Cardiac muscle cell (in vitro differentiated cells and primary cell): ENCODE measurements at regions not wholly inside any gene's neighbourhood (a gene's known extent, or its start where the extent isn't known, plus 50 kb on each side); places are given as distances from the start of the nearest gene placed in this dataset.
"Not testable (repeated sequence)": the region's sequence is repeated elsewhere in the genome, so short reads cannot be mapped to it uniquely, and the experiment has no call there.

Experiments
- DNase-seq, 2 donors: peaks; one replicate each; pipeline versions ENCODE4 v3.0.0 to v3.0.0-alpha.2; 2010 to 2017; ENCODE audit warnings: low read depth in 1 of 2, low spot score in 1 of 2
- H3K27ac ChIP-seq: fragments of 200-600 bp; sonication (generic); 2 replicates; pipeline ENCODE4 v1.5.1; 2016
- H3K27me3 ChIP-seq: fragments of 200-600 bp; sonication (generic); 2 replicates; pipeline ENCODE4 v1.6.0; 2016; ENCODE audit warnings: control low read depth
- H3K36me3 ChIP-seq: fragments of 200-600 bp; sonication (generic); 2 replicates; pipeline ENCODE4 v1.5.1; 2016; ENCODE audit warnings: control low read depth
- H3K4me1 ChIP-seq: fragments of 200-600 bp; sonication (generic); 2 replicates; pipeline ENCODE4 v1.8.1; 2017; ENCODE audit warnings: low read depth, mild to moderate bottlenecking, mixed run types
- H3K4me3 ChIP-seq: fragments of 200-600 bp; sonication (generic); 2 replicates; pipeline ENCODE4 v1.5.1; 2016; ENCODE audit warnings: mild to moderate bottlenecking
- H3K9me3 ChIP-seq: fragments of 200-600 bp; sonication (generic); 2 replicates; pipeline ENCODE4 v1.5.1; 2017; ENCODE audit warnings: low read depth, mild to moderate bottlenecking, control low read depth
- CTCF ChIP-seq: IDR thresholded peaks from 2 replicates; pipeline ENCODE4 v1.5.1; 2012; ENCODE audit warnings: low read depth, mild to moderate bottlenecking, low read length

- TF ChIP-seq CTCF, result no peak
- Histone ChIP-seq H3K4me1 (no peaks in the 10 kb centered on the region), H3K27me3 (no peaks in the 10 kb centered on the region), H3K4me3 (no peak overlapping the region), H3K36me3 (no peaks in the 10 kb centered on the region), H3K27ac (no peak overlapping the region), H3K9me3 (no peaks in the 10 kb centered on the region)
- DNase-seq, result no peak
These were observed 148.4 kb downstream of the KLF6 start for GRCh38 chr10:3636356-3637181.

GRCh38 chr10:3635697-3636096 is 149.3 kb downstream of the KLF6 start:
- Histone ChIP-seq H3K4me3 (no peak overlapping the region), H3K36me3 (no peaks in the 10 kb centered on the region), H3K4me1 (no peaks in the 10 kb centered on the region), H3K9me3 (no peaks in the 10 kb centered on the region), H3K27me3 (no peaks in the 10 kb centered on the region), H3K27ac (no peak overlapping the region)
- no peak for DNase-seq
- TF ChIP-seq CTCF, result no peak

GRCh38 chr10:3635211-3635671 is 149.8 kb downstream of the KLF6 start:
- no peaks in the 10 kb centered on the region for H3K4me1 ChIP-seq
- H3K4me3 ChIP-seq, result no peak overlapping the region
- DNase-seq, result no peak
- no peaks in the 10 kb centered on the region for H3K9me3 ChIP-seq
- H3K27me3 ChIP-seq, result no peaks in the 10 kb centered on the region
- no peaks in the 10 kb centered on the region for H3K36me3 ChIP-seq
- no peak overlapping the region for H3K27ac ChIP-seq
- no peak for TF ChIP-seq CTCF

GRCh38 chr10:3634646-3635045 is 150.4 kb downstream of the KLF6 start:
- not testable (repeated sequence) for H3K4me3 ChIP-seq, H3K36me3 ChIP-seq, H3K9me3 ChIP-seq, DNase-seq, H3K27ac ChIP-seq, H3K4me1 ChIP-seq, H3K27me3 ChIP-seq

GRCh38 chr10:3631701-3632330 is 153.2 kb downstream of the KLF6 start:
- Histone ChIP-seq H3K9me3 (no peaks in the 10 kb centered on the region), H3K4me3 (no peak overlapping the region), H3K4me1 (no peaks in the 10 kb centered on the region), H3K27me3 (no peaks in the 10 kb centered on the region), H3K36me3 (no peaks in the 10 kb centered on the region), H3K27ac (no peak overlapping the region)
- DNase-seq, result peak in 1 of 2 donors; percentile 30
- no peak for TF ChIP-seq CTCF

- no peak overlapping the region for H3K27ac ChIP-seq
These were observed 153.7 kb downstream of the KLF6 start for GRCh38 chr10:3631291-3631690.

More at GRCh38 chr10:3631291-3631690, 153.7 kb downstream of the KLF6 start:
- no peak for TF ChIP-seq CTCF
- Histone ChIP-seq H3K4me1 (no peaks in the 10 kb centered on the region), H3K4me3 (no peak overlapping the region), H3K27me3 (no peaks in the 10 kb centered on the region), H3K9me3 (no peaks in the 10 kb centered on the region), H3K36me3 (no peaks in the 10 kb centered on the region)
- DNase-seq, result no peak
